GM12878 (cell line): ENCODE measurements at regions not wholly inside any gene's neighbourhood (a gene's known extent, or its start where the extent isn't known, plus 50 kb on each side); places are given as distances from the start of the nearest gene placed in this dataset.

Experiments used
- BMI1 ChIP-seq: fragments of 450-650 bp; IDR thresholded peaks from 2 replicates; pipeline ENCODE4 v1.6.1; 2016; ENCODE audit warnings: mild to moderate bottlenecking, moderate library complexity, borderline replicate concordance
- CBFB ChIP-seq: IDR thresholded peaks from 2 replicates; pipeline ENCODE4 v1.6.1; 2016; ENCODE audit warnings: antibody characterized with exemption, low read depth
- CTCF ChIP-seq, 3 experiments: IDR thresholded peaks in 2 of 3; conservative IDR thresholded peaks in 1 of 3; 2 replicates each; pipeline ENCODE4 v1.5.1; 2011; ENCODE audit warnings: low read depth in 3 of 3, low read length in 3 of 3, mild to moderate bottlenecking in 3 of 3, control low read depth in 2 of 3, moderate library complexity in 2 of 3, inconsistent platforms in 1 of 3, mixed read lengths in 1 of 3; ENCODE audit not compliant: control insufficient read depth in 2 of 3, insufficient read depth in 1 of 3; ENCODE audit errors: extremely low read depth in 1 of 3
- EZH2 ChIP-seq: IDR thresholded peaks from 2 replicates; pipeline ENCODE4 v1.6.1; 2012; ENCODE audit warnings: low read depth, mild to moderate bottlenecking, control low read depth, inconsistent platforms, low read length, borderline replicate concordance; ENCODE audit not compliant: control insufficient read depth
- MTA2 ChIP-seq: fragments of 450-650 bp; IDR thresholded peaks from 2 replicates; pipeline ENCODE4 v1.6.1; 2016; ENCODE audit warnings: low read depth, mild to moderate bottlenecking, moderate library complexity
- NR2C2 ChIP-seq: IDR thresholded peaks from 2 replicates; pipeline ENCODE4 v1.6.1; 2011; ENCODE audit warnings: borderline replicate concordance, low read depth; ENCODE audit not compliant: control insufficient read depth, insufficient read length
- POLR2A ChIP-seq: IDR thresholded peaks from 2 replicates; pipeline ENCODE4 v1.6.1; 2011; ENCODE audit warnings: low read depth, mild to moderate bottlenecking, low read length
- RAD21 ChIP-seq: IDR thresholded peaks from 2 replicates; pipeline ENCODE4 v1.6.1; 2011; ENCODE audit warnings: mild to moderate bottlenecking, low read depth, low read length, moderate library complexity; ENCODE audit not compliant: insufficient read depth
- SMARCA5 ChIP-seq: fragments of 450-650 bp; IDR thresholded peaks from 2 replicates; pipeline ENCODE4 v1.6.1; 2017; ENCODE audit warnings: mild to moderate bottlenecking
- ZNF592 ChIP-seq: fragments of 450-650 bp; IDR thresholded peaks from 2 replicates; pipeline ENCODE4 v1.6.1; 2017; ENCODE audit warnings: mild to moderate bottlenecking, moderate library complexity

GRCh38 chr4:134622199-134622598 is 420.6 kb upstream of the PABPC4L start:
- no peak for TF ChIP-seq POLR2A
- TF ChIP-seq CBFB = no peak
- TF ChIP-seq BMI1 = no peak
- no peak for TF ChIP-seq CTCF (IDR thresholded peaks at IDR 0.05 in 2 of 3, conservative IDR thresholded peaks at IDR 0.05 in 1 of 3; ENCODE audit: control insufficient read depth in 2 of 3, extremely low read depth in 1 of 3, insufficient read depth in 1 of 3, low read depth in 3 of 3, low read length in 3 of 3)
- no peak for TF ChIP-seq MTA2
- TF ChIP-seq SMARCA5 = no peak
- TF ChIP-seq RAD21 = no peak
- TF ChIP-seq ZNF592 = no peak
- TF ChIP-seq NR2C2 = no peak
- TF ChIP-seq EZH2 = no peak
